Parathyroid adenoma (tissue), 2 donors: ENCODE measurements at regions not wholly inside any gene's neighbourhood (a gene's known extent, or its start where the extent isn't known, plus 50 kb on each side); places are given as distances from the start of the nearest gene placed in this dataset.

Experiments
- H2AFZ ChIP-seq: fragments of 300-600 bp; sonication (generic); one replicate; pipeline ENCODE4 v1.7.0; 2017; ENCODE audit warnings: antibody characterized with exemption, mild to moderate bottlenecking
- H3K27ac ChIP-seq: fragments of 300-600 bp; sonication (generic); one replicate; pipeline ENCODE4 v1.7.0; 2017
- H3K27me3 ChIP-seq: fragments of 300-600 bp; sonication (generic); one replicate; pipeline ENCODE4 v1.7.0; 2017; ENCODE audit warnings: low read length; ENCODE audit not compliant: control insufficient read depth, insufficient read depth
- H3K36me3 ChIP-seq: fragments of 300-600 bp; sonication (generic); one replicate; pipeline ENCODE4 v1.7.0; 2017; ENCODE audit warnings: low read length; ENCODE audit not compliant: control insufficient read depth, insufficient read depth
- H3K4me1 ChIP-seq: fragments of 300-600 bp; sonication (generic); one replicate; pipeline ENCODE4 v1.7.0; 2017; ENCODE audit warnings: control low read depth
- H3K4me2 ChIP-seq: fragments of 300-600 bp; sonication (generic); one replicate; pipeline ENCODE4 v1.7.0; 2017; ENCODE audit warnings: low read length
- H3K4me3 ChIP-seq: fragments of 300-600 bp; sonication (generic); one replicate; pipeline ENCODE4 v1.7.0; 2017; ENCODE audit warnings: low read depth, low read length
- H3K79me2 ChIP-seq: fragments of 300-600 bp; sonication (generic); one replicate; pipeline ENCODE4 v1.7.0; 2017; ENCODE audit warnings: control low read depth
- H3K9ac ChIP-seq: fragments of 300-600 bp; sonication (generic); one replicate; pipeline ENCODE4 v1.7.0; 2017; ENCODE audit warnings: mild to moderate bottlenecking
- H3K9me3 ChIP-seq: fragments of 300-600 bp; sonication (generic); one replicate; pipeline ENCODE4 v1.7.0; 2017; ENCODE audit warnings: low read length; ENCODE audit not compliant: control insufficient read depth
- TF ChIP-seq, protein P1 (sequence below): fragments of 300-600 bp; sonication (generic); IDR thresholded peaks from one replicate; pipeline ENCODE4 v1.7.0; 2017; ENCODE audit warnings: antibody characterized with exemption, mild to moderate bottlenecking
- donor health status: primary hyperparathyroidism.

DNA sequence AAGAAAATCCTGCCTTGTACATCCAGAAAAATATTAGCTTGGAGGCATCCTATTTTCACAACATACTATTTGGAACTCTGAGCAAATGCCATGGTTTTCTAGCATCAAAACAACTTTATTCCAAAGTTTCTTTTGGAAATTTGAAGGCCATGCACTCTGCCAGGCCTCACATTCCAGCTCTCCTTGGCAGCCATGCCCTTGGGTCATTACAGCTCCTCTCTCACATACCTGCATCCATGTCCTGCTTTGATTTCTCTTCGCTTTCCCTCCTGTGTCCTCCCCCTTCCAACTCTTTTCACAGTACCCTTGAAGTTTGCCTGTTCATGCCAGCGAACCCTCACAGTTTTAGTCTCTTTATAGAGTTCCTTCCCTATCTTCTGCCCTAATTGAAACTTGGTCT, 70.9 kb upstream of the TPRG1 start:
- no peaks in the 10 kb centered on the region for H3K36me3 ChIP-seq
- H3K27me3 ChIP-seq = no peaks in the 10 kb centered on the region
- no peak overlapping the region for H3K4me3 ChIP-seq
- no peak overlapping the region for H3K27ac ChIP-seq
- H2AFZ ChIP-seq = no peak overlapping the region
- H3K79me2 ChIP-seq = no peaks in the 10 kb centered on the region
- H3K4me2 ChIP-seq = no peak overlapping the region
- no peaks in the 10 kb centered on the region for H3K9me3 ChIP-seq
- H3K9ac ChIP-seq = no peak overlapping the region
- TF ChIP-seq, protein P1, sequence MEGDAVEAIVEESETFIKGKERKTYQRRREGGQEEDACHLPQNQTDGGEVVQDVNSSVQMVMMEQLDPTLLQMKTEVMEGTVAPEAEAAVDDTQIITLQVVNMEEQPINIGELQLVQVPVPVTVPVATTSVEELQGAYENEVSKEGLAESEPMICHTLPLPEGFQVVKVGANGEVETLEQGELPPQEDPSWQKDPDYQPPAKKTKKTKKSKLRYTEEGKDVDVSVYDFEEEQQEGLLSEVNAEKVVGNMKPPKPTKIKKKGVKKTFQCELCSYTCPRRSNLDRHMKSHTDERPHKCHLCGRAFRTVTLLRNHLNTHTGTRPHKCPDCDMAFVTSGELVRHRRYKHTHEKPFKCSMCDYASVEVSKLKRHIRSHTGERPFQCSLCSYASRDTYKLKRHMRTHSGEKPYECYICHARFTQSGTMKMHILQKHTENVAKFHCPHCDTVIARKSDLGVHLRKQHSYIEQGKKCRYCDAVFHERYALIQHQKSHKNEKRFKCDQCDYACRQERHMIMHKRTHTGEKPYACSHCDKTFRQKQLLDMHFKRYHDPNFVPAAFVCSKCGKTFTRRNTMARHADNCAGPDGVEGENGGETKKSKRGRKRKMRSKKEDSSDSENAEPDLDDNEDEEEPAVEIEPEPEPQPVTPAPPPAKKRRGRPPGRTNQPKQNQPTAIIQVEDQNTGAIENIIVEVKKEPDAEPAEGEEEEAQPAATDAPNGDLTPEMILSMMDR = no peak
- H3K4me1 ChIP-seq = no peaks in the 10 kb centered on the region

DNA sequence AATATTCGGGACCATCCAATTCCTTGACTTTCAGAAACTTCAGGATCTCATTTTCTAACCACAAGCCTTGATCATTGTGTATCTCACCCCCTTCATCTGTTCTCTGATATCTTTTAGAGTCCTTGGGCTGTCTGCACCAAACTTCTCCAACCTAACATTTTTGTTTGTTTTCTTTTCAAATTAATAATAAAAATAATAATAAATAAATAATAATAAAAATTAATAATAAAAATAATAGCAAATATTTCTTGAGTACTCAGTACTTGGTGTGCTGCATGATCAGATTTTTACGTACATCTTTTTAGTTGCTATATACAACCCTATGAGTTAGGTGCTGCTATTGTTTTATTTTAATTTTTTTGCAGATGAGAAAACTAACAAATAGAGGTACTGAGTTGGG, 70.2 kb upstream of the TPRG1 start:
- H3K9ac ChIP-seq = no peak overlapping the region
- no peak overlapping the region for H3K27ac ChIP-seq
- no peaks in the 10 kb centered on the region for H3K36me3 ChIP-seq
- H3K4me2 ChIP-seq = no peak overlapping the region
- no peaks in the 10 kb centered on the region for H3K79me2 ChIP-seq
- H2AFZ ChIP-seq = no peak overlapping the region
- H3K9me3 ChIP-seq = no peaks in the 10 kb centered on the region
- no peaks in the 10 kb centered on the region for H3K4me1 ChIP-seq
- no peak overlapping the region for H3K4me3 ChIP-seq
- no peaks in the 10 kb centered on the region for H3K27me3 ChIP-seq
- TF ChIP-seq, protein P1 = no peak

DNA sequence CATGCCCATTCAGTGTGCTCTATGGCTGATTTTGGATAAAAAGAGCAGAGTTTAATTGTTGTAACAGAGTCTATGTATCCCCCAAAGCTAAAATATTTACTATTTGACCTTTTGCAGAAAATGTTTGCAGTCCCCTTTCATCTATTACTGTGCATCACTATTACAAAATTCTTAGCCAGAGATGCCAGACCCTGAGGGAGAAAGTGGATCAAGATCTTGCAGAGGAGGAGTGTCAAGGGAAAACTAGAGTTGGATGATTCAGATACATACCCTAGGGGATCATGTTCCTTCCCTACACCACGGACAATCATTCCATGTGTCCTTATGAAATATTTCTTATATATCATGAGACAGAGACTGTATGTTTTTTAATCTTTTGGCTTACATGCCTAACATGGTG, 68.6 kb upstream of the TPRG1 start:
- Histone ChIP-seq H3K27me3 (no peaks in the 10 kb centered on the region), H3K4me3 (no peak overlapping the region), H3K4me2 (no peak overlapping the region), H3K4me1 (no peaks in the 10 kb centered on the region), H3K9ac (no peak overlapping the region), H3K9me3 (no peaks in the 10 kb centered on the region), H3K27ac (no peak overlapping the region), H2AFZ (no peak overlapping the region), H3K36me3 (no peaks in the 10 kb centered on the region), H3K79me2 (no peaks in the 10 kb centered on the region)
- TF ChIP-seq, protein P1 = no peak

DNA sequence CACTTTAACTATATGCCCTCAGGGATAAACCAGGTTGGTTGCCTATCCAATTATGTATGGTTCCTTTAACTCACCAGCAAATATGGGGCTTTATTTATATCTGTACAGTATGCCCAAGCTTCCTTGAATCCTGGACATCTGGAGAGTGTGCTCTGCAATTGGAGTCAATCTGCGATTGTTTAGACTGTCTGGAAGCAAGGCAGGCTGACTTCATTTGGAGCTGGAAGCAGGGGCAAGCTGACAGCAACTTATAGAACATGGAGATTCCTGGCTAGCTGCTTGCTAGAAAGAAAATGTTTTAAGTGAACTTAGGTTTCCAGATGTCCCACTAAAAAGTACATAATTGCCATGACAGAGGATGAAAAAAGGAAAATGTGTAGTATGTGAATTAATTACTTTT, 63.7 kb upstream of the TPRG1 start:
- TF ChIP-seq, protein P1 = no peak

GRCh38 chr3:189108735-189109134, 63.0 kb upstream of the TPRG1 start:
- Histone ChIP-seq H3K27me3 (no peaks in the 10 kb centered on the region), H3K4me1 (no peaks in the 10 kb centered on the region), H3K36me3 (no peaks in the 10 kb centered on the region), H3K9ac (no peak overlapping the region), H3K79me2 (no peaks in the 10 kb centered on the region), H3K9me3 (no peaks in the 10 kb centered on the region), H3K4me3 (no peak overlapping the region), H3K27ac (no peak overlapping the region), H3K4me2 (no peak overlapping the region), H2AFZ (no peak overlapping the region)
- TF ChIP-seq, protein P1 = no peak

More for the DNA sequence above, 63.7 kb upstream of the TPRG1 start:
- no peaks in the 10 kb centered on the region for H3K36me3 ChIP-seq
- no peaks in the 10 kb centered on the region for H3K4me1 ChIP-seq
- H3K4me3 ChIP-seq = no peak overlapping the region
- H3K9ac ChIP-seq = no peak overlapping the region
- H3K27me3 ChIP-seq = no peaks in the 10 kb centered on the region
- no peak overlapping the region for H3K4me2 ChIP-seq
- H2AFZ ChIP-seq = no peak overlapping the region
- no peaks in the 10 kb centered on the region for H3K9me3 ChIP-seq
- no peaks in the 10 kb centered on the region for H3K79me2 ChIP-seq
- H3K27ac ChIP-seq = no peak overlapping the region
